Body of pancreas (tissue), 4 donors: ENCODE measurements at regions not wholly inside any gene's neighbourhood (a gene's known extent, or its start where the extent isn't known, plus 50 kb on each side); places are given as distances from the start of the nearest gene placed in this dataset.

Source experiments
- CTCF ChIP-seq, 7 experiments: fragments of 450-650 bp in 4 of 7; fragments of 200-600 bp in 3 of 7; sonication (generic) in 3 of 7; IDR thresholded peaks; one replicate each; pipeline ENCODE4 v1.5.1; 2016 to 2019; ENCODE audit warnings: antibody characterized with exemption in 7 of 7
- POLR2A ChIP-seq, 3 donors: fragments of 450-650 bp; IDR thresholded peaks; one replicate each; pipeline ENCODE4 v1.6.1; 2016; ENCODE audit warnings: antibody characterized with exemption in 3 of 3, mild to moderate bottlenecking in 2 of 3

GRCh38 chr9:82417501-82417900 is 428.9 kb downstream of the SPATA31D1 start:
- no peak for TF ChIP-seq CTCF (IDR thresholded peaks at IDR 0.05)
- TF ChIP-seq POLR2A (IDR thresholded peaks at IDR 0.05): no peak
